ENCODE measurements at regions not wholly inside any gene's neighbourhood (a gene's known extent, or its start where the extent isn't known, plus 50 kb on each side); places are given as distances from the start of the nearest gene placed in this dataset.
"Not testable (repeated sequence)": the region's sequence is repeated elsewhere in the genome, so short reads cannot be mapped to it uniquely, and the experiment has no call there.

DNA sequence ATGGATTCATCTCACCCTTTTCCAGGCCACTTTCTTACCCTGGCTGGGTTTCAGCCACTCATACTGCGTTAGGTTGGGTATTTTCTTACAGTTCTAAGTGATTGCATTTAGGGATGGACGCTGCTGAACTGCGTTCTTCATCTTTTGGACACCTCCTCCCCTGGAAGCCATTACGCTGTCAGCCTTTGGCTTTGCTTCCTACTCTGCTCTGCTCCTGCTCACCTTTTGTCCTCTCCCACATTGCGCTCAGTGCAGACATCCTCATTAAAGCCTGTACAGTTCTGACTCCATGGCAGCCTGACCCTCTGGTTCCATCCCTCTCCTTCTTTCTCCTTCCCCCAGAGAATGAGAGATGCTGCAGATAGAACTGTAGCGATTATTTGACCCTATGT lies 108.9 kb downstream of the SRGAP2 start:
- TF ChIP-seq SPI1 (IDR thresholded peaks at IDR 0.05; ENCODE audit: low read depth, low read length); PAX5 (IDR thresholded peaks at IDR 0.05; ENCODE audit: insufficient read depth, low read length, severe bottlenecking); POU2F2 (IDR thresholded peaks at IDR 0.05; ENCODE audit: low read depth, low read length); POLR2A (IDR thresholded peaks at IDR 0.05; ENCODE audit: low read depth, low read length); POLR2AphosphoS5 (IDR thresholded peaks at IDR 0.05; ENCODE audit: low read depth, low read length): not testable (repeated sequence)
